Hepatocyte (in vitro differentiated cells): ENCODE measurements at regions not wholly inside any gene's neighbourhood (a gene's known extent, or its start where the extent isn't known, plus 50 kb on each side); places are given as distances from the start of the nearest gene placed in this dataset.

Source experiments
- DNase-seq: peaks from one replicate; pipeline ENCODE4 v3.0.0-alpha.2; 2016; ENCODE audit warnings: low spot score
- H2AFZ ChIP-seq: fragments of 200-600 bp; sonication (generic); 2 replicates; pipeline ENCODE4 v1.6.0; 2016; ENCODE audit warnings: antibody characterized with exemption, mild to moderate bottlenecking
- H3K27ac ChIP-seq: fragments of 200-600 bp; sonication (generic); 2 replicates; pipeline ENCODE4 v1.5.1; 2016; ENCODE audit warnings: mild to moderate bottlenecking
- H3K27me3 ChIP-seq: fragments of 200-600 bp; sonication (generic); 2 replicates; pipeline ENCODE4 v1.6.1; 2016
- H3K36me3 ChIP-seq: fragments of 200-600 bp; sonication (generic); replicated peaks from 2 replicates; pipeline ENCODE4 v1.5.1; 2016; ENCODE audit warnings: low read depth; ENCODE audit not compliant: insufficient read depth
- H3K4me1 ChIP-seq: fragments of 200-600 bp; sonication (generic); 2 replicates; pipeline ENCODE4 v1.5.1; 2016; ENCODE audit warnings: mild to moderate bottlenecking, moderate library complexity; ENCODE audit not compliant: insufficient read depth
- H3K4me2 ChIP-seq: fragments of 200-600 bp; sonication (generic); 2 replicates; pipeline ENCODE4 v1.6.0; 2016
- H3K4me3 ChIP-seq: fragments of 200-600 bp; sonication (generic); 2 replicates; pipeline ENCODE4 v1.5.1; 2016; ENCODE audit warnings: mild to moderate bottlenecking
- H3K79me2 ChIP-seq: fragments of 200-600 bp; sonication (generic); 2 replicates; pipeline ENCODE4 v1.6.0; 2017; ENCODE audit warnings: mild to moderate bottlenecking
- H3K9me2 ChIP-seq: fragments of 200-600 bp; sonication (generic); replicated peaks from 2 replicates; pipeline ENCODE4 v1.6.0; 2017; ENCODE audit warnings: mild to moderate bottlenecking; ENCODE audit not compliant: insufficient read depth
- H3K9me3 ChIP-seq: fragments of 200-600 bp; sonication (generic); 2 replicates; pipeline ENCODE4 v1.5.1; 2016; ENCODE audit warnings: low read depth, mild to moderate bottlenecking
- H4K20me1 ChIP-seq: fragments of 200-600 bp; sonication (generic); 2 replicates; pipeline ENCODE4 v1.6.0; 2016; ENCODE audit warnings: mild to moderate bottlenecking; ENCODE audit not compliant: insufficient read depth, poor library complexity, severe bottlenecking
- EZH2 ChIP-seq: fragments of 200-600 bp; sonication (generic); IDR thresholded peaks from 2 replicates; pipeline ENCODE4 v1.6.1; 2016; ENCODE audit warnings: antibody characterized with exemption, mild to moderate bottlenecking, borderline replicate concordance
- EZH2phosphoT487 ChIP-seq: fragments of 200-600 bp; sonication (generic); IDR thresholded peaks from one replicate; pipeline ENCODE4 v1.6.1; 2018; ENCODE audit warnings: antibody characterized with exemption, mild to moderate bottlenecking, low read depth, moderate library complexity; ENCODE audit not compliant: unreplicated experiment, severe bottlenecking
- WGBS: methylation state at CpG from one replicate; pipeline ENCODE4 v1.1.6; 2016; ENCODE audit warnings: low lambda C conversion rate; ENCODE audit errors: missing lambda C conversion rate; 5-methylcytosine and 5-hydroxymethylcytosine counted together
- TF ChIP-seq, protein P1 (sequence below): fragments of 200-600 bp; sonication (generic); IDR thresholded peaks from 2 replicates; pipeline ENCODE4 v1.5.1; 2016; ENCODE audit warnings: antibody characterized with exemption, mild to moderate bottlenecking; ENCODE audit not compliant: poor library complexity

DNA sequence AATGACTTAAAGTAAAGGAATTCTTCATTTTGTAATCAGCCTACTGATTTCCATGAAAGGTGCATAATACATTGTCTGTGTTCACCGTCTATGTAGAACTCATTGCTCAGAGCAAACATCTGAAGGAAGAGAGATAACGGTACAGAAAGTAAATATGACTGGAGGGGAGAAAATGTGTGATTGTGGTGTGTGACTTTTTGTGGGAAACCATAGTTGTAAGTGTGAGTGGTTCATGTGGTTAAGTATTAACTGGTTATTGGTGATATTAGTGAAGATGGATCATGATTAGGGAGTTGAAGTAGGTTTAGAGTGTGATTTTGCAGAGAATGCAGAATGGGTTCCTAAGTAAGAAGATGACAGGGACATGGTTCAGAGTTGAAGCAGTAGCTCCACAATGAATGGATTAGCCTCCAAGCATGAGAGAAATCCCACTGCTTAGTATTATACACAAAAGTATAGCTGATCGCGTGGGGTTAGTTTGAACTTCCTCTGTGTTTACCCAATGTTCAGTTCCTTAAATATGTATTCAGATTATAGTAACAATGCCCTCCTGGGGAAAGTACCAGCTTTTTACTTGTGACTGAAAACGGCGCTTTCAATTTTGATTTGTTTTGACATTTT lies 368.9 kb downstream of the UTRN start:
- DNase-seq: no peak
- peak overlapping the region; percentile 2 for H3K27ac ChIP-seq
- WGBS: 37% methylated on average over 6 of the region's 6 CpGs

GRCh38 chr6:144654506-144654905 lies 369.4 kb downstream of the UTRN start:
- Histone ChIP-seq H3K27ac (peak overlapping the region; percentile 2), H3K9me2 (no peaks in the 10 kb centered on the region), H2AFZ (no peak overlapping the region), H3K36me3 (no peaks in the 10 kb centered on the region), H3K4me1 (peaks cover 24% of the 10 kb centered on the region), H3K9me3 (no peaks in the 10 kb centered on the region), H3K4me3 (no peak overlapping the region), H3K4me2 (peak overlapping the region; percentile 4), H3K79me2 (peaks cover 3% of the 10 kb centered on the region), H3K27me3 (no peaks in the 10 kb centered on the region), H4K20me1 (no peaks in the 10 kb centered on the region)
- 21% methylated on average over 1 of the region's 1 CpG for WGBS
- no peak for TF ChIP-seq EZH2
- TF ChIP-seq, protein P1, sequence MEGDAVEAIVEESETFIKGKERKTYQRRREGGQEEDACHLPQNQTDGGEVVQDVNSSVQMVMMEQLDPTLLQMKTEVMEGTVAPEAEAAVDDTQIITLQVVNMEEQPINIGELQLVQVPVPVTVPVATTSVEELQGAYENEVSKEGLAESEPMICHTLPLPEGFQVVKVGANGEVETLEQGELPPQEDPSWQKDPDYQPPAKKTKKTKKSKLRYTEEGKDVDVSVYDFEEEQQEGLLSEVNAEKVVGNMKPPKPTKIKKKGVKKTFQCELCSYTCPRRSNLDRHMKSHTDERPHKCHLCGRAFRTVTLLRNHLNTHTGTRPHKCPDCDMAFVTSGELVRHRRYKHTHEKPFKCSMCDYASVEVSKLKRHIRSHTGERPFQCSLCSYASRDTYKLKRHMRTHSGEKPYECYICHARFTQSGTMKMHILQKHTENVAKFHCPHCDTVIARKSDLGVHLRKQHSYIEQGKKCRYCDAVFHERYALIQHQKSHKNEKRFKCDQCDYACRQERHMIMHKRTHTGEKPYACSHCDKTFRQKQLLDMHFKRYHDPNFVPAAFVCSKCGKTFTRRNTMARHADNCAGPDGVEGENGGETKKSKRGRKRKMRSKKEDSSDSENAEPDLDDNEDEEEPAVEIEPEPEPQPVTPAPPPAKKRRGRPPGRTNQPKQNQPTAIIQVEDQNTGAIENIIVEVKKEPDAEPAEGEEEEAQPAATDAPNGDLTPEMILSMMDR: no peak
- no peak for TF ChIP-seq EZH2phosphoT487
- DNase-seq: no peak

More for the DNA sequence above, 368.9 kb downstream of the UTRN start:
- no peaks in the 10 kb centered on the region for H3K36me3 ChIP-seq
- peaks cover 3% of the 10 kb centered on the region for H3K79me2 ChIP-seq
- peaks cover 19% of the 10 kb centered on the region for H3K4me1 ChIP-seq
- H3K4me3 ChIP-seq: no peak overlapping the region
- no peaks in the 10 kb centered on the region for H3K27me3 ChIP-seq
- no peaks in the 10 kb centered on the region for H3K9me2 ChIP-seq
- no peaks in the 10 kb centered on the region for H4K20me1 ChIP-seq
- H3K4me2 ChIP-seq: peak overlapping the region; percentile 4
- no peak overlapping the region for H2AFZ ChIP-seq
- H3K9me3 ChIP-seq: no peaks in the 10 kb centered on the region
- TF ChIP-seq, protein P1: no peak
- TF ChIP-seq EZH2 (no peak), EZH2phosphoT487 (no peak)

DNA sequence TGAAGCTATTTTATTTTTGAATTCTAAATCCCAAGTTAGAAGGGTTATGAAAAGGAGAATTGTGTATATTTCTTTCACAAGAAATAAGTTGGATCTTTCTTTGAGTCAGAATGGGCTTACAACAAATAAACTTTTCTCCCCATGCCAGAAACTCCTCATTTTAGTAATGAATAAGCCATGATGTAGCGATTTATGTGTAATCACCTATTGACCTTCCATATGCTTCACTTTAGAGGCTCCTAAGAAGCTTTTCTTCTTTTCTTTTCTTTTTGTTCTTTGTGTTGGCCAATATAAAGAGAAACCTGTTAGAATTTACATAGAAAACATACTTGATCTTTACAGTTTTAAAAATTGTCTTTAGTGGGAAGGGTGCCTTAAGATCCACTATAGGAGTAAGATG lies 370.2 kb downstream of the UTRN start:
- H4K20me1 ChIP-seq: no peaks in the 10 kb centered on the region
- H3K9me2 ChIP-seq: no peaks in the 10 kb centered on the region
- no peak overlapping the region for H3K4me3 ChIP-seq
- H3K4me2 ChIP-seq: no peak overlapping the region
- no peaks in the 10 kb centered on the region for H3K27me3 ChIP-seq
- H3K9me3 ChIP-seq: no peaks in the 10 kb centered on the region
- peaks cover 3% of the 10 kb centered on the region for H3K79me2 ChIP-seq
- H2AFZ ChIP-seq: no peak overlapping the region
- WGBS: 94% methylated on average over 1 of the region's 1 CpG
- TF ChIP-seq, protein P1: no peak
- TF ChIP-seq EZH2phosphoT487 (no peak), EZH2 (no peak)
- no peak for DNase-seq
- H3K27ac ChIP-seq: no peak overlapping the region
- no peaks in the 10 kb centered on the region for H3K36me3 ChIP-seq
- peaks cover 32% of the 10 kb centered on the region for H3K4me1 ChIP-seq
